Fibroblast of lung (primary cell): ENCODE measurements at regions not wholly inside any gene's neighbourhood (a gene's known extent, or its start where the extent isn't known, plus 50 kb on each side); places are given as distances from the start of the nearest gene placed in this dataset.
A peak's percentile ranks its signal among the peaks of the same experiment; 100 is the strongest.

Source experiments
- DNase-seq, 2 donors: peaks; one replicate each; pipeline versions ENCODE4 v3.0.0 to v3.0.0-alpha.2; 2010; ENCODE audit warnings: low read depth in 2 of 2
- H2AFZ ChIP-seq: 2 replicates; pipeline ENCODE4 v1.5.1; 2012; ENCODE audit warnings: low read length, control low read depth, inconsistent platforms
- H3K27ac ChIP-seq: 2 replicates; pipeline ENCODE4 v1.5.1; 2011; ENCODE audit warnings: low read length, control low read depth; ENCODE audit not compliant: insufficient read depth
- H3K27me3 ChIP-seq: 2 replicates; pipeline ENCODE4 v1.5.1; 2011; ENCODE audit warnings: mild to moderate bottlenecking, low read length; ENCODE audit not compliant: control insufficient read depth, insufficient read depth
- H3K36me3 ChIP-seq: 2 replicates; pipeline ENCODE4 v1.5.1; 2011; ENCODE audit warnings: low read length; ENCODE audit not compliant: control insufficient read depth, insufficient read depth
- H3K4me1 ChIP-seq: 2 replicates; pipeline ENCODE4 v1.5.1; 2011; ENCODE audit warnings: low read length; ENCODE audit not compliant: control insufficient read depth, insufficient read depth; ENCODE audit errors: extremely low read depth
- H3K4me2 ChIP-seq: 2 replicates; pipeline ENCODE4 v1.5.1; 2011; ENCODE audit warnings: low read length, control low read depth; ENCODE audit not compliant: insufficient read depth; ENCODE audit errors: extremely low read depth
- H3K4me3 ChIP-seq, 4 experiments: fragments of 200-600 bp in 1 of 4; sonication (generic) in 1 of 4; replicated peaks in 1 of 4; 2 replicates each; pipeline ENCODE4 v1.5.1; 2011 to 2016; ENCODE audit warnings: low read length in 4 of 4, low read depth in 3 of 4, mild to moderate bottlenecking in 3 of 4, control low read depth in 2 of 4, inconsistent platforms in 1 of 4, mixed read lengths in 1 of 4; ENCODE audit not compliant: insufficient read depth in 1 of 4; ENCODE audit errors: control extremely low read depth in 1 of 4
- H3K79me2 ChIP-seq: 2 replicates; pipeline ENCODE4 v1.5.1; 2012; ENCODE audit warnings: mild to moderate bottlenecking, low read length, inconsistent platforms; ENCODE audit not compliant: control insufficient read depth, insufficient read depth
- H3K9ac ChIP-seq: 2 replicates; pipeline ENCODE4 v1.5.1; 2011; ENCODE audit warnings: mild to moderate bottlenecking, low read length, control low read depth; ENCODE audit not compliant: insufficient read depth
- H3K9me3 ChIP-seq: 2 replicates; pipeline ENCODE4 v1.5.1; 2012; ENCODE audit warnings: low read depth, low read length; ENCODE audit not compliant: control insufficient read depth, insufficient read depth
- H4K20me1 ChIP-seq: 2 replicates; pipeline ENCODE4 v1.5.1; 2011; ENCODE audit warnings: low read length; ENCODE audit not compliant: control insufficient read depth, insufficient read depth; ENCODE audit errors: extremely low read depth
- EZH2 ChIP-seq: IDR thresholded peaks from 2 replicates; pipeline ENCODE4 v1.5.1; 2012; ENCODE audit warnings: low read length, control low read depth, mild to moderate bottlenecking; ENCODE audit errors: missing control alignments
- TF ChIP-seq, protein P1 (sequence below), 2 donors: IDR thresholded peaks in 1 of 2; conservative IDR thresholded peaks in 1 of 2; 1 replicate in 1 of 2; 2 replicates in 1 of 2; pipeline ENCODE4 v1.5.1; 2011 to 2012; ENCODE audit warnings: low read length in 2 of 2, control low read depth in 1 of 2, inconsistent platforms in 1 of 2, low read depth in 1 of 2, mild to moderate bottlenecking in 1 of 2

DNA sequence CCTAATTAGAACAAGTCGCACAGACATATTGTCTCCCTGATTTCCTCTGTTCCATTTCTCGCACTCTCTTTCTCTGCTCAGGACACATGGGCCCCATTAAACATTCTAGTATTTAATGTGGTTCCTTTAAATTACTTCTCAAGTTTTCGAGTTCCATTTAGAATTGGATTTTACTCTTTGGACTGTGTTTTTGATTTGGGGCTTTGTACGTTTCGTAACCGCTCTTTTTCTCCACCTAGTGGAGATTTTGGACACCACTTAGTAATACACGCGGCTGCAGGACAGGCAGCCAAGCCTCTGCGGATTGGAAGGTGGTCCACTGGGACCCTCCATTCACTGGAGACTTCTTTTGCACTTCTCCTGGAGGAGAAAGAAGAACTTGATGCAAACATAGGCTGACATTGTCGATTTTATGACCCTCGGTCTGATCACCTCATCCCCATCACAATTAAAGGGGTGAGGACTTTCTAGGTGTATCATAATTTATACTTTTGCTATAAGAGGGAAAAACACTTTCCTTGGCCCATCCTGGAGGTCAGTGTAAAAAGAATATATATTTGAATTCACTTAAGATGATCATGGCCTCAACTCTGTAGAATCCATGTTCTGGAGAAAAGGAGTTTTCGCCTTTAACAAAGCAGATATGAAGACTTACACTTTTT lies 85.7 kb downstream of the NOG start:
- H3K79me2 ChIP-seq = no peaks in the 10 kb centered on the region
- no peak overlapping the region for H3K9ac ChIP-seq
- H3K4me3 ChIP-seq = peak overlapping the region; percentile 21 to 63 (median 38)
- peak overlapping the region; percentile 77 for H2AFZ ChIP-seq
- H3K27me3 ChIP-seq = peaks cover 5% of the 10 kb centered on the region
- TF ChIP-seq, protein P1, sequence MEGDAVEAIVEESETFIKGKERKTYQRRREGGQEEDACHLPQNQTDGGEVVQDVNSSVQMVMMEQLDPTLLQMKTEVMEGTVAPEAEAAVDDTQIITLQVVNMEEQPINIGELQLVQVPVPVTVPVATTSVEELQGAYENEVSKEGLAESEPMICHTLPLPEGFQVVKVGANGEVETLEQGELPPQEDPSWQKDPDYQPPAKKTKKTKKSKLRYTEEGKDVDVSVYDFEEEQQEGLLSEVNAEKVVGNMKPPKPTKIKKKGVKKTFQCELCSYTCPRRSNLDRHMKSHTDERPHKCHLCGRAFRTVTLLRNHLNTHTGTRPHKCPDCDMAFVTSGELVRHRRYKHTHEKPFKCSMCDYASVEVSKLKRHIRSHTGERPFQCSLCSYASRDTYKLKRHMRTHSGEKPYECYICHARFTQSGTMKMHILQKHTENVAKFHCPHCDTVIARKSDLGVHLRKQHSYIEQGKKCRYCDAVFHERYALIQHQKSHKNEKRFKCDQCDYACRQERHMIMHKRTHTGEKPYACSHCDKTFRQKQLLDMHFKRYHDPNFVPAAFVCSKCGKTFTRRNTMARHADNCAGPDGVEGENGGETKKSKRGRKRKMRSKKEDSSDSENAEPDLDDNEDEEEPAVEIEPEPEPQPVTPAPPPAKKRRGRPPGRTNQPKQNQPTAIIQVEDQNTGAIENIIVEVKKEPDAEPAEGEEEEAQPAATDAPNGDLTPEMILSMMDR (conservative IDR thresholded peaks at IDR 0.05 in 1 of 2, IDR thresholded peaks at IDR 0.05 in 1 of 2; ENCODE audit: low read depth in 1 of 2, low read length in 2 of 2) = peak; percentile 57 to 65
- no peak for TF ChIP-seq EZH2
- peak overlapping the region; percentile 92 for H3K4me2 ChIP-seq
- no peaks in the 10 kb centered on the region for H3K36me3 ChIP-seq
- DNase-seq = peak; percentile 42 to 58
- H4K20me1 ChIP-seq = no peaks in the 10 kb centered on the region
- no peak overlapping the region for H3K27ac ChIP-seq
- H3K9me3 ChIP-seq = no peaks in the 10 kb centered on the region
- H3K4me1 ChIP-seq = peaks cover 10% of the 10 kb centered on the region

DNA sequence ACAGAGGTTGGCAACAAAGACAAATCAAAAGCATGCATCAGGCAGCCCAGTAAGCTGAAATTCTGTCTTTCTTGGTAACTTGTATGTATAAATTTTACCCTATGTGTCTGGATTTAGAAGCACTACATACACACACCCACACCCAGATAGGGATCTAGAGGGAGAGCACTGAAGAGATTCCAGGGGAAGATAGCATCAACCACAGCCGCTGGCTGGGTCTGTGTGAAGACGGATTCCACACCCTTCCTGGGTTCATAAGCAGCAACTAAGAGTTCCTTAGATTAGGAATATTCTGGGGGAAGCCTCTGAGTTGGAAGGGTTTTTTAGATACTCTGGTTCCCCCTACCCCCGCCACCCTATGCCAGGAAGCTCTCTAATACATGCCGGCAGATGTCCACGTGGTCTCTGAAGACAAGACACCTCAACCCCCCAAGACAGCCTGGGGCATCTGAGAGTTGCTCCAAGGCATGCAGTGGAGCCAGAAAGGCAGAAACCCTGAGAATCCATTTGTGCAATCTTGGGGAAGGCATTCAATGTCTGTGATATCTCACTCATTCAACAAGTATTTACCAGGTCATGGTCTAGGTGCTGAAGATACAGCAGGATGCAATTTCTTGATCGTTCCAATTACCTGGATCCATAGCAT lies 86.4 kb downstream of the NOG start:
- no peaks in the 10 kb centered on the region for H3K9me3 ChIP-seq
- H3K9ac ChIP-seq = no peak overlapping the region
- no peak overlapping the region for H2AFZ ChIP-seq
- peaks cover 10% of the 10 kb centered on the region for H3K4me1 ChIP-seq
- H3K79me2 ChIP-seq = no peaks in the 10 kb centered on the region
- H3K4me2 ChIP-seq = no peak overlapping the region
- peaks cover 5% of the 10 kb centered on the region for H3K27me3 ChIP-seq
- peak in 1 of 2 donors; percentile 56 for DNase-seq
- no peaks in the 10 kb centered on the region for H4K20me1 ChIP-seq
- H3K36me3 ChIP-seq = no peaks in the 10 kb centered on the region
- no peak overlapping the region for H3K4me3 ChIP-seq
- H3K27ac ChIP-seq = no peak overlapping the region
- TF ChIP-seq, protein P1 (conservative IDR thresholded peaks at IDR 0.05 in 1 of 2, IDR thresholded peaks at IDR 0.05 in 1 of 2; ENCODE audit: low read depth in 1 of 2, low read length in 2 of 2) = no peak
- no peak for TF ChIP-seq EZH2

DNA sequence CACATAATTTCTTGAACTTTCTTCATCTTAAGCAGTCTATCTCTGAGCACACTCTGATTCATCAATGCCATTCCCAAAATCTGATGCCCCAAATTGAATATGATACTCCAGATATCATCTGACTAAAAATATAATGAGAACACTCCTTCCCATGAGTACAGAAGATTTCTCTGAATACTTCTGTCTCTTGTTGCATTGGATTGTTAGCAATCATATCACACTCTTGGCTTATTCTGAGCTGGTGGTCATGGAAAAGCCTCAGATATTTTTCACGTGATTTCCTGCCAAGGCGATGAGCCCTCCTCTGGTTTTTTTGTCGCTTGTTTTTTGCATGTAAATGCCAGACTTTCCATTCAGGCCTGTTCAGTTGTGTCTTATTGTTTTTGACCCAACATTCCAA lies 87.2 kb downstream of the NOG start:
- Histone ChIP-seq H3K4me3 (no peak overlapping the region), H3K4me2 (no peak overlapping the region), H4K20me1 (no peaks in the 10 kb centered on the region), H3K9ac (no peak overlapping the region), H3K9me3 (no peaks in the 10 kb centered on the region), H3K4me1 (peaks cover 10% of the 10 kb centered on the region), H3K27me3 (peaks cover 2% of the 10 kb centered on the region), H3K79me2 (no peaks in the 10 kb centered on the region), H2AFZ (no peak overlapping the region), H3K27ac (no peak overlapping the region), H3K36me3 (no peaks in the 10 kb centered on the region)
- TF ChIP-seq, protein P1 (conservative IDR thresholded peaks at IDR 0.05 in 1 of 2, IDR thresholded peaks at IDR 0.05 in 1 of 2; ENCODE audit: low read depth in 1 of 2, low read length in 2 of 2) = no peak
- no peak for TF ChIP-seq EZH2
- peak in 1 of 2 donors; percentile 42 for DNase-seq
